Lower lobe of right lung (tissue), 2 donors: ENCODE measurements at regions not wholly inside any gene's neighbourhood (a gene's known extent, or its start where the extent isn't known, plus 50 kb on each side); places are given as distances from the start of the nearest gene placed in this dataset.
"Not testable (repeated sequence)": the region's sequence is repeated elsewhere in the genome, so short reads cannot be mapped to it uniquely, and the experiment has no call there.

ENCODE experiments used
- ATAC-seq, 2 donors: fragments of 200-7000 bp; cut with Tn5 transposase; one replicate each; pipeline ENCODE4 v1.9.1; 2020 to 2022; ENCODE audit warnings: mild to moderate bottlenecking in 2 of 2, moderate library complexity in 2 of 2
- DNase-seq: peaks from one replicate; pipeline ENCODE4 v3.0.0-alpha.2; 2020
- H3K27ac ChIP-seq: fragments of 200-600 bp; one replicate; pipeline ENCODE4 v1.8.0; 2022
- H3K27me3 ChIP-seq: fragments of 200-600 bp; one replicate; pipeline ENCODE4 v1.8.0; 2022; ENCODE audit warnings: low read depth
- H3K36me3 ChIP-seq: fragments of 200-600 bp; one replicate; pipeline ENCODE4 v1.8.0; 2022; ENCODE audit warnings: mild to moderate bottlenecking
- H3K4me1 ChIP-seq: fragments of 200-600 bp; one replicate; pipeline ENCODE4 v1.8.0; 2022
- H3K4me3 ChIP-seq: fragments of 200-600 bp; one replicate; pipeline ENCODE4 v1.8.0; 2022; ENCODE audit warnings: mild to moderate bottlenecking
- H3K9me3 ChIP-seq: fragments of 200-600 bp; one replicate; pipeline ENCODE4 v1.8.0; 2022
- intact Hi-C: fragments of 100-400 bp; cut with DNase I; formaldehyde crosslinking; loops from one replicate; pipeline ENCODE4 v1.11.0; 2022
- donor health status: DM: no; HTN: yes; CAD: no; lungs with severe emphysema.

- H3K4me3 ChIP-seq, DNase-seq, H3K9me3 ChIP-seq, H3K4me1 ChIP-seq, H3K36me3 ChIP-seq, H3K27me3 ChIP-seq, intact Hi-C loops, H3K27ac ChIP-seq, ATAC-seq: not testable (repeated sequence)
These were observed 212.0 kb downstream of the CDY2B start for GRCh38 chrY:17668037-17668436.

GRCh38 chrY:17643052-17643451, 237.0 kb downstream of the CDY2B start:
- H3K4me3 ChIP-seq, ATAC-seq, intact Hi-C loops, DNase-seq, H3K9me3 ChIP-seq, H3K4me1 ChIP-seq, H3K27ac ChIP-seq, H3K36me3 ChIP-seq, H3K27me3 ChIP-seq: not testable (repeated sequence)

GRCh38 chrY:17634484-17634883, 245.5 kb downstream of the CDY2B start:
- intact Hi-C loops, H3K4me1 ChIP-seq, H3K9me3 ChIP-seq, H3K27me3 ChIP-seq, ATAC-seq, DNase-seq, H3K4me3 ChIP-seq, H3K27ac ChIP-seq, H3K36me3 ChIP-seq: not testable (repeated sequence)

GRCh38 chrY:17611256-17611655, 268.8 kb downstream of the CDY2B start:
- H3K27me3 ChIP-seq, DNase-seq, H3K27ac ChIP-seq, intact Hi-C loops, H3K4me1 ChIP-seq, H3K9me3 ChIP-seq, H3K36me3 ChIP-seq, H3K4me3 ChIP-seq, ATAC-seq: not testable (repeated sequence)

- ATAC-seq, H3K4me1 ChIP-seq, H3K4me3 ChIP-seq, H3K27me3 ChIP-seq, H3K27ac ChIP-seq, H3K9me3 ChIP-seq, DNase-seq, intact Hi-C loops, H3K36me3 ChIP-seq: not testable (repeated sequence)
These were observed 269.4 kb downstream of the CDY2B start for GRCh38 chrY:17610649-17611048.

- DNase-seq, H3K27me3 ChIP-seq, intact Hi-C loops, H3K36me3 ChIP-seq, H3K4me1 ChIP-seq, H3K4me3 ChIP-seq, ATAC-seq, H3K27ac ChIP-seq, H3K9me3 ChIP-seq: not testable (repeated sequence)
These were observed 272.9 kb downstream of the CDY2B start for GRCh38 chrY:17607150-17607549.

GRCh38 chrY:17599263-17599662, 280.8 kb downstream of the CDY2B start:
- H3K27ac ChIP-seq, H3K27me3 ChIP-seq, H3K36me3 ChIP-seq, H3K4me1 ChIP-seq, intact Hi-C loops, ATAC-seq, H3K9me3 ChIP-seq, DNase-seq, H3K4me3 ChIP-seq: not testable (repeated sequence)

GRCh38 chrY:17593748-17594147, 286.3 kb downstream of the CDY2B start:
- H3K4me3 ChIP-seq, intact Hi-C loops, DNase-seq, H3K9me3 ChIP-seq, H3K27me3 ChIP-seq, H3K36me3 ChIP-seq, ATAC-seq, H3K27ac ChIP-seq, H3K4me1 ChIP-seq: not testable (repeated sequence)

GRCh38 chrY:17579956-17580519, 300.0 kb downstream of the CDY2B start:
- H3K36me3 ChIP-seq, H3K4me3 ChIP-seq, intact Hi-C loops, H3K27me3 ChIP-seq, H3K27ac ChIP-seq, H3K9me3 ChIP-seq, DNase-seq, H3K4me1 ChIP-seq: not testable (repeated sequence)
- peak in 1 of 2 donors; percentile 60 for ATAC-seq

GRCh38 chrY:17579131-17579955, 300.7 kb downstream of the CDY2B start:
- ATAC-seq: peak in 1 of 2 donors; percentile 94
- H3K4me3 ChIP-seq: not testable (repeated sequence)

GRCh38 chrY:17563114-17563513, 316.9 kb downstream of the CDY2B start:
- H3K27ac ChIP-seq, intact Hi-C loops: not testable (repeated sequence)

More at GRCh38 chrY:17579131-17579955, 300.7 kb downstream of the CDY2B start:
- H3K27me3 ChIP-seq, DNase-seq, H3K36me3 ChIP-seq, intact Hi-C loops, H3K4me1 ChIP-seq, H3K27ac ChIP-seq, H3K9me3 ChIP-seq: not testable (repeated sequence)

More at GRCh38 chrY:17563114-17563513, 316.9 kb downstream of the CDY2B start:
- ATAC-seq, H3K4me3 ChIP-seq, H3K36me3 ChIP-seq, H3K9me3 ChIP-seq, H3K4me1 ChIP-seq, H3K27me3 ChIP-seq, DNase-seq: not testable (repeated sequence)
